Muscle of leg (tissue), 3 donors: ENCODE measurements at regions not wholly inside any gene's neighbourhood (a gene's known extent, or its start where the extent isn't known, plus 50 kb on each side); places are given as distances from the start of the nearest gene placed in this dataset.

ENCODE experiments used
- DNase-seq: peaks from one replicate; pipeline ENCODE4 v3.0.0; 2013
- H3K27ac ChIP-seq: one replicate; pipeline ENCODE4 v1.5.1; 2013; ENCODE audit warnings: mild to moderate bottlenecking, low read length, control low read depth
- H3K27me3 ChIP-seq: one replicate; pipeline ENCODE4 v1.6.1; 2013; ENCODE audit warnings: low read length; ENCODE audit not compliant: control insufficient read depth, insufficient read depth
- H3K36me3 ChIP-seq: one replicate; pipeline ENCODE4 v1.6.1; 2013; ENCODE audit warnings: low read length; ENCODE audit not compliant: control insufficient read depth, insufficient read depth
- H3K4me1 ChIP-seq: one replicate; pipeline ENCODE4 v1.6.1; 2013; ENCODE audit warnings: low read length; ENCODE audit not compliant: control insufficient read depth, insufficient read depth
- H3K4me3 ChIP-seq: one replicate; pipeline ENCODE4 v1.5.1; 2013; ENCODE audit warnings: low read length, control low read depth
- H3K9me3 ChIP-seq: replicated peaks from 2 replicates; pipeline ENCODE4 v1.6.1; 2013; ENCODE audit warnings: low read depth, low read length; ENCODE audit not compliant: control insufficient read depth
- WGBS: methylation state at CpG from one replicate; pipeline ENCODE4 v1.1.5; 2013; ENCODE audit warnings: missing lambda C conversion rate; ENCODE audit not compliant: insufficient coverage; 5-methylcytosine and 5-hydroxymethylcytosine counted together

- H3K36me3 ChIP-seq: no peaks in the 10 kb centered on the region
- H3K27me3 ChIP-seq: no peaks in the 10 kb centered on the region
- no peak overlapping the region for H3K27ac ChIP-seq
- H3K9me3 ChIP-seq: no peaks in the 10 kb centered on the region
- DNase-seq: peak; percentile 47
- H3K4me3 ChIP-seq: no peak overlapping the region
- peaks cover 7% of the 10 kb centered on the region for H3K4me1 ChIP-seq
Observed at GRCh38 chr12:29883525-29883924, 99.8 kb upstream of the TMTC1 start.

GRCh38 chr12:29882846-29883245 lies 99.1 kb upstream of the TMTC1 start:
- Histone ChIP-seq H3K4me3 (no peak overlapping the region), H3K9me3 (no peaks in the 10 kb centered on the region), H3K27me3 (no peaks in the 10 kb centered on the region), H3K27ac (no peak overlapping the region), H3K4me1 (peaks cover 7% of the 10 kb centered on the region), H3K36me3 (no peaks in the 10 kb centered on the region)
- DNase-seq: peak; percentile 82
- 80% methylated on average over 1 of the region's 2 CpGs for WGBS

GRCh38 chr12:29880987-29881386 lies 97.2 kb upstream of the TMTC1 start:
- H3K36me3 ChIP-seq: no peaks in the 10 kb centered on the region
- peaks cover 7% of the 10 kb centered on the region for H3K4me1 ChIP-seq
- no peak overlapping the region for H3K4me3 ChIP-seq
- no CpG with 5 or more reads among the region's 3 CpGs for WGBS
- no peaks in the 10 kb centered on the region for H3K9me3 ChIP-seq
- no peak overlapping the region for H3K27ac ChIP-seq
- no peak for DNase-seq
- H3K27me3 ChIP-seq: no peaks in the 10 kb centered on the region

- no peaks in the 10 kb centered on the region for H3K27me3 ChIP-seq
- no peaks in the 10 kb centered on the region for H3K36me3 ChIP-seq
- no peak overlapping the region for H3K4me3 ChIP-seq
- no peak overlapping the region for H3K27ac ChIP-seq
- DNase-seq: no peak
- peaks cover 7% of the 10 kb centered on the region for H3K4me1 ChIP-seq
- no peaks in the 10 kb centered on the region for H3K9me3 ChIP-seq
- WGBS: 70% methylated on average over 3 of the region's 4 CpGs
Observed at GRCh38 chr12:29879606-29880308, 96.0 kb upstream of the TMTC1 start.

- H3K9me3 ChIP-seq: no peaks in the 10 kb centered on the region
- peak; percentile 62 for DNase-seq
- H3K4me3 ChIP-seq: no peak overlapping the region
- no peaks in the 10 kb centered on the region for H3K4me1 ChIP-seq
- no peak overlapping the region for H3K27ac ChIP-seq
- no peaks in the 10 kb centered on the region for H3K27me3 ChIP-seq
- WGBS: no CpG with 5 or more reads among the region's 1 CpG
- H3K36me3 ChIP-seq: no peaks in the 10 kb centered on the region
Observed at GRCh38 chr12:29869946-29870345, 86.2 kb upstream of the TMTC1 start.

- H3K27ac ChIP-seq: no peak overlapping the region
- no peaks in the 10 kb centered on the region for H3K4me1 ChIP-seq
- no peaks in the 10 kb centered on the region for H3K9me3 ChIP-seq
- no peaks in the 10 kb centered on the region for H3K36me3 ChIP-seq
- 100% methylated on average over 2 of the region's 6 CpGs for WGBS
- DNase-seq: no peak
- no peak overlapping the region for H3K4me3 ChIP-seq
- H3K27me3 ChIP-seq: no peaks in the 10 kb centered on the region
Observed at GRCh38 chr12:29867823-29868222, 84.1 kb upstream of the TMTC1 start.

GRCh38 chr12:29863665-29864064 lies 79.9 kb upstream of the TMTC1 start:
- Histone ChIP-seq H3K27ac (no peak overlapping the region), H3K27me3 (no peaks in the 10 kb centered on the region), H3K9me3 (no peaks in the 10 kb centered on the region), H3K4me3 (no peak overlapping the region), H3K36me3 (no peaks in the 10 kb centered on the region), H3K4me1 (no peaks in the 10 kb centered on the region)
- WGBS: no CpG with 5 or more reads among the region's 1 CpG
- DNase-seq: no peak

- 20% methylated on average over 1 of the region's 2 CpGs for WGBS
Observed at GRCh38 chr12:29858270-29858786, 74.6 kb upstream of the TMTC1 start.

GRCh38 chr12:29847246-29847645 lies 63.5 kb upstream of the TMTC1 start:
- no peaks in the 10 kb centered on the region for H3K27me3 ChIP-seq

More at GRCh38 chr12:29858270-29858786, 74.6 kb upstream of the TMTC1 start:
- Histone ChIP-seq H3K4me1 (no peaks in the 10 kb centered on the region), H3K27me3 (no peaks in the 10 kb centered on the region), H3K4me3 (no peak overlapping the region), H3K9me3 (no peaks in the 10 kb centered on the region), H3K27ac (no peak overlapping the region), H3K36me3 (no peaks in the 10 kb centered on the region)
- peak; percentile 76 for DNase-seq

GRCh38 chr12:29844667-29845066 lies 60.9 kb upstream of the TMTC1 start:
- Histone ChIP-seq H3K9me3 (peaks cover 4% of the 10 kb centered on the region), H3K36me3 (no peaks in the 10 kb centered on the region), H3K4me1 (no peaks in the 10 kb centered on the region), H3K4me3 (no peak overlapping the region), H3K27ac (no peak overlapping the region), H3K27me3 (no peaks in the 10 kb centered on the region)
- no peak for DNase-seq
- 80% methylated on average over 1 of the region's 2 CpGs for WGBS

More at GRCh38 chr12:29847246-29847645, 63.5 kb upstream of the TMTC1 start:
- Histone ChIP-seq H3K27ac (no peak overlapping the region), H3K4me3 (no peak overlapping the region), H3K9me3 (peaks cover 2% of the 10 kb centered on the region), H3K4me1 (no peaks in the 10 kb centered on the region), H3K36me3 (no peaks in the 10 kb centered on the region)
- DNase-seq: no peak
- WGBS: no CpG with 5 or more reads among the region's 2 CpGs

- H3K4me1 ChIP-seq: no peaks in the 10 kb centered on the region
- no peak overlapping the region for H3K27ac ChIP-seq
- peak; percentile 25 for DNase-seq
- no peaks in the 10 kb centered on the region for H3K27me3 ChIP-seq
- peaks cover 7% of the 10 kb centered on the region for H3K9me3 ChIP-seq
- no peak overlapping the region for H3K4me3 ChIP-seq
- H3K36me3 ChIP-seq: no peaks in the 10 kb centered on the region
Observed at GRCh38 chr12:29843036-29843435, 59.3 kb upstream of the TMTC1 start.
